Neural progenitor cell (in vitro differentiated cells): ENCODE measurements at regions not wholly inside any gene's neighbourhood (a gene's known extent, or its start where the extent isn't known, plus 50 kb on each side); places are given as distances from the start of the nearest gene placed in this dataset.

Experiments
- DNase-seq: peaks from one replicate; pipeline ENCODE4 v3.0.0-alpha.2; 2016; ENCODE audit warnings: low spot score
- H2AFZ ChIP-seq: fragments of 200-600 bp; sonication (generic); replicated peaks from 2 replicates; pipeline ENCODE4 v1.6.1; 2016; ENCODE audit warnings: antibody characterized with exemption
- H3F3A ChIP-seq: fragments of 200-600 bp; sonication (generic); 2 replicates; pipeline ENCODE4 v1.6.1; 2016; ENCODE audit warnings: antibody characterized with exemption, low read depth
- H3K27ac ChIP-seq: fragments of 200-600 bp; sonication (generic); 2 replicates; pipeline ENCODE4 v1.5.1; 2016; ENCODE audit warnings: mild to moderate bottlenecking
- H3K27me3 ChIP-seq: fragments of 200-600 bp; sonication (generic); 2 replicates; pipeline ENCODE4 v1.6.1; 2016; ENCODE audit warnings: mild to moderate bottlenecking, moderate library complexity
- H3K36me3 ChIP-seq: fragments of 200-600 bp; sonication (generic); 2 replicates; pipeline ENCODE4 v1.5.1; 2016
- H3K4me1 ChIP-seq: fragments of 200-600 bp; sonication (generic); 2 replicates; pipeline ENCODE4 v1.6.1; 2016; ENCODE audit warnings: mixed run types
- H3K4me2 ChIP-seq: fragments of 200-600 bp; sonication (generic); 2 replicates; pipeline ENCODE4 v1.6.1; 2016
- H3K4me3 ChIP-seq: fragments of 200-600 bp; sonication (generic); 2 replicates; pipeline ENCODE4 v1.5.1; 2016
- H3K79me2 ChIP-seq: fragments of 200-600 bp; sonication (generic); 2 replicates; pipeline ENCODE4 v1.6.1; 2016; ENCODE audit warnings: low read depth
- H3K9ac ChIP-seq: fragments of 200-600 bp; sonication (generic); 2 replicates; pipeline ENCODE4 v1.6.1; 2016
- H3K9me3 ChIP-seq: fragments of 200-600 bp; sonication (generic); 2 replicates; pipeline ENCODE4 v1.5.1; 2016; ENCODE audit warnings: low read depth
- H4K20me1 ChIP-seq: fragments of 200-600 bp; sonication (generic); 2 replicates; pipeline ENCODE4 v1.6.1; 2016; ENCODE audit warnings: low read depth
- H3K27ac Mint-ChIP-seq: 3 replicates; pipeline ENCODE4 v1.8.0; 2021; ENCODE audit warnings: mixed read lengths
- H3K27me3 Mint-ChIP-seq: 2 replicates; pipeline ENCODE4 v1.8.0; 2022; ENCODE audit warnings: low read depth, mild to moderate bottlenecking, inconsistent platforms, moderate library complexity, mixed read lengths; ENCODE audit not compliant: insufficient read depth
- H3K36me3 Mint-ChIP-seq: 3 replicates; pipeline ENCODE4 v1.8.0; 2021; ENCODE audit warnings: mixed read lengths
- H3K4me1 Mint-ChIP-seq: 3 replicates; pipeline ENCODE4 v1.8.0; 2021; ENCODE audit warnings: mixed read lengths
- H3K4me3 Mint-ChIP-seq: 3 replicates; pipeline ENCODE4 v1.8.0; 2021; ENCODE audit warnings: mild to moderate bottlenecking, moderate library complexity, mixed read lengths
- H3K9me3 Mint-ChIP-seq: 3 replicates; pipeline ENCODE4 v1.8.0; 2020; ENCODE audit warnings: mixed read lengths
- CTCF ChIP-seq: fragments of 200-600 bp; sonication (generic); IDR thresholded peaks from 2 replicates; pipeline ENCODE4 v1.5.1; 2017; ENCODE audit warnings: antibody characterized with exemption, mild to moderate bottlenecking
- EZH2 ChIP-seq: fragments of 200-600 bp; sonication (generic); IDR thresholded peaks from 2 replicates; pipeline ENCODE4 v1.6.1; 2017; ENCODE audit warnings: antibody characterized with exemption, mild to moderate bottlenecking, moderate library complexity
- EZH2phosphoT487 ChIP-seq: fragments of 200-600 bp; sonication (generic); IDR thresholded peaks from 2 replicates; pipeline ENCODE4 v1.6.1; 2017; ENCODE audit warnings: antibody characterized with exemption

DNA sequence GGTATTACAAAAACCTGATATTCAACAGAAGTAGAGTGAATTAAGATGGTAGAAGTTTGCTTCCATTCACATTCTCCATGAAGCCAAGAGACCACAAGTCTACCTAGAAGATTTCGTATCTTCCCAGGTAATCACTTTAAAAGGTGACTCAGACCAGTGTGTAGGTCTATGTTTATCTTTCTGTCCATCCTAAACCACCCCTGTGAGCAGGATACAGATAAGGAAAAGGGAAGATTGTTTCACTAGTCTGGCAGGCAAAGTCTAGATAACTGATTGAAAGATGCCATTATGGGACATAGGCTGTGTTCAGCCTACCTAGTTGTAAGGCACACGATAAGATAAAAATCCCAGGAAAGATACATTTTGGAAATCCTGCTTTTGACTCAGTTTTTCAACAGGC, 244.3 kb upstream of the NWD2 start:
- H3F3A ChIP-seq: no peaks in the 10 kb centered on the region
- H3K79me2 ChIP-seq: no peaks in the 10 kb centered on the region
- TF ChIP-seq CTCF (no peak), EZH2 (no peak), EZH2phosphoT487 (no peak)
- H4K20me1 ChIP-seq: no peaks in the 10 kb centered on the region
- no peak overlapping the region for H3K9ac ChIP-seq
- Mint-ChIP-seq H3K27me3 (no peaks in the 10 kb centered on the region), H3K27ac (no peak overlapping the region), H3K4me3 (no peak overlapping the region), H3K4me1 (no peaks in the 10 kb centered on the region), H3K36me3 (peaks cover 2% of the 10 kb centered on the region), H3K9me3 (peaks cover 7% of the 10 kb centered on the region)
- H2AFZ ChIP-seq: no peak overlapping the region
- no peaks in the 10 kb centered on the region for H3K27me3 ChIP-seq
- H3K4me2 ChIP-seq: no peak overlapping the region
- H3K9me3 ChIP-seq: no peaks in the 10 kb centered on the region
- no peak for DNase-seq
- no peaks in the 10 kb centered on the region for H3K4me1 ChIP-seq
- no peak overlapping the region for H3K27ac ChIP-seq
- H3K36me3 ChIP-seq: no peaks in the 10 kb centered on the region
- no peak overlapping the region for H3K4me3 ChIP-seq

DNA sequence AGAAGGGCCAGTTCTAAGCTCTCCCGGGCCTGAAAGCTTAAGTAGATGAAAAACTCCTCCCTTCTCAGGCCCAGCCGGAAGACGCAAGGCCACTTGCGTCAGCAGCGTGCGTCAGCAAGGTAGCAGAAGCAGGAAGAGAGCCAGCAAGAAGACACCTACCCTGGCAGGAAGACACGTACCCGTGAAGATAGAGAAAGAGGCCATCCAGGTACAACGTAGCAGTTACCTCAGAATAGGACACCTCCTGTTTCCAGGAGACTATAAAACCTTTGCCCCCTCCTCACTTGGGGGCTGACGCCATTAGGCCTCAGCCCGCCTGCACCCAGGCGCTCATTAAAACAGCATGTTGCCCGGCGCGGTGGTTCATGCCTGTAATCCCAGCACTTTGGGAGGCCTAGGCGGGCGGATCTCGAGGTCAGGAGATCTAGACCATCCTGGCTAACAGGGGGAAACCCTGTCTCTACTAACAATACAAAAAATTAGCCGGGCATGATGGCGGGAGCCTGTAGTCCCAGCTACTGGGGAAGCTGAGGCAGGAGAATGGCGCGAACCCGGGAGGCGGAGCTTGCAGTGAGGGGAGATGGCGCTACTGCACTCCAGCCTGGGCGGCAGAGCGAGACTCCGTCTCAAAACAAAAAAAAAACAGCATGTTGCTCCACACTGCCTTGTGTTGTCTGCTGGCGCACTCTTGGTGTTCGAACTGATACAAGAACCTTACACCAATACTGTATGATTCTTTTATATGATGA, 242.7 kb upstream of the NWD2 start:
- Histone ChIP-seq H3K36me3 (no peaks in the 10 kb centered on the region), H3K4me3 (no peak overlapping the region), H4K20me1 (no peaks in the 10 kb centered on the region), H3K79me2 (no peaks in the 10 kb centered on the region), H3K27me3 (no peaks in the 10 kb centered on the region), H3F3A (no peaks in the 10 kb centered on the region), H3K27ac (no peak overlapping the region), H2AFZ (no peak overlapping the region), H3K9me3 (no peaks in the 10 kb centered on the region), H3K4me2 (no peak overlapping the region), H3K4me1 (no peaks in the 10 kb centered on the region), H3K9ac (no peak overlapping the region)
- H3K36me3 Mint-ChIP-seq: peaks cover 4% of the 10 kb centered on the region
- H3K27ac Mint-ChIP-seq: no peak overlapping the region
- no peak overlapping the region for H3K4me3 Mint-ChIP-seq
- H3K9me3 Mint-ChIP-seq: peaks cover 15% of the 10 kb centered on the region
- H3K4me1 Mint-ChIP-seq: no peaks in the 10 kb centered on the region
- no peaks in the 10 kb centered on the region for H3K27me3 Mint-ChIP-seq
- DNase-seq: no peak
- no peak for TF ChIP-seq EZH2phosphoT487
- no peak for TF ChIP-seq CTCF
- TF ChIP-seq EZH2: no peak

GRCh38 chr4:37002625-37003024, 241.9 kb upstream of the NWD2 start:
- Histone ChIP-seq H2AFZ (no peak overlapping the region), H3K4me3 (no peak overlapping the region), H3K9me3 (no peaks in the 10 kb centered on the region), H4K20me1 (no peaks in the 10 kb centered on the region), H3K36me3 (no peaks in the 10 kb centered on the region), H3K9ac (no peak overlapping the region), H3F3A (no peaks in the 10 kb centered on the region), H3K27ac (no peak overlapping the region), H3K79me2 (no peaks in the 10 kb centered on the region), H3K27me3 (no peaks in the 10 kb centered on the region), H3K4me1 (no peaks in the 10 kb centered on the region), H3K4me2 (no peak overlapping the region)
- H3K27ac Mint-ChIP-seq: no peak overlapping the region
- TF ChIP-seq EZH2 (no peak), EZH2phosphoT487 (no peak), CTCF (no peak)
- H3K27me3 Mint-ChIP-seq: no peaks in the 10 kb centered on the region
- H3K9me3 Mint-ChIP-seq: peaks cover 15% of the 10 kb centered on the region
- H3K4me3 Mint-ChIP-seq: no peak overlapping the region
- no peaks in the 10 kb centered on the region for H3K4me1 Mint-ChIP-seq
- DNase-seq: no peak
- H3K36me3 Mint-ChIP-seq: peaks cover 4% of the 10 kb centered on the region
